Caco-2 (cell line): ENCODE measurements at regions not wholly inside any gene's neighbourhood (a gene's known extent, or its start where the extent isn't known, plus 50 kb on each side); places are given as distances from the start of the nearest gene placed in this dataset.
"Not testable (repeated sequence)": the region's sequence is repeated elsewhere in the genome, so short reads cannot be mapped to it uniquely, and the experiment has no call there.

Experiments used
- BruUV-seq: library from RNA; stranded (reverse); fragments of 400-500 nt; replicated peaks from 2 replicates; lab custom pipeline; 2021; lab: Mats Ljungman, UMichigan
- CTCF ChIA-PET: fragments of 300-600 bp; sonication (Branson Sonifier 250); formaldehyde crosslinking; loops from one replicate; lab custom pipeline; 2022; ENCODE audit warnings: antibody characterized with exemption; lab: Charles Lee
- POLR2A ChIA-PET: fragments of 300-600 bp; sonication (Branson Sonifier 250); formaldehyde crosslinking; loops from one replicate; lab custom pipeline; 2022; ENCODE audit warnings: antibody characterized with exemption; lab: Charles Lee
- DNase-seq, 2 experiments: peaks; one replicate each; pipeline versions ENCODE4 v3.0.0 to v3.0.0-alpha.2; 2020 to 2022
- H3K27me3 ChIP-seq: replicated peaks from 2 replicates; pipeline ENCODE4 v1.6.0; 2011; ENCODE audit warnings: low read length; ENCODE audit not compliant: control insufficient read depth, insufficient read depth
- H3K36me3 ChIP-seq: 2 replicates; pipeline ENCODE4 v1.5.1; 2011; ENCODE audit warnings: low read length; ENCODE audit not compliant: control insufficient read depth, insufficient read depth
- H3K4me1 ChIP-seq: fragments of 250-450 bp; sonication (Bioruptor Pico); 2 replicates; pipeline ENCODE4 v1.5.1; 2020; ENCODE audit warnings: mild to moderate bottlenecking
- H3K4me3 ChIP-seq: 2 replicates; pipeline ENCODE4 v1.5.1; 2011; ENCODE audit warnings: low read depth, mild to moderate bottlenecking, control low read depth, low read length
- H3K9me3 ChIP-seq: fragments of 250-450 bp; sonication (Bioruptor Pico); 2 replicates; pipeline ENCODE4 v1.5.1; 2020; ENCODE audit warnings: mild to moderate bottlenecking, moderate library complexity
- H3K27ac Mint-ChIP-seq: one replicate; pipeline ENCODE4 v1.8.0; 2022; ENCODE audit warnings: mixed read lengths; ENCODE audit not compliant: unreplicated experiment
- H3K27me3 Mint-ChIP-seq: one replicate; pipeline ENCODE4 v1.8.0; 2022; ENCODE audit warnings: mixed read lengths; ENCODE audit not compliant: insufficient read depth, unreplicated experiment
- H3K36me3 Mint-ChIP-seq: one replicate; pipeline ENCODE4 v1.8.0; 2022; ENCODE audit warnings: mild to moderate bottlenecking, mixed read lengths; ENCODE audit not compliant: insufficient read depth, unreplicated experiment
- H3K4me1 Mint-ChIP-seq: one replicate; pipeline ENCODE4 v1.8.0; 2022; ENCODE audit warnings: low read depth, mixed read lengths; ENCODE audit not compliant: unreplicated experiment
- H3K4me3 Mint-ChIP-seq: one replicate; pipeline ENCODE4 v1.8.0; 2022; ENCODE audit warnings: mild to moderate bottlenecking, moderate library complexity, mixed read lengths; ENCODE audit not compliant: unreplicated experiment
- H3K9me3 Mint-ChIP-seq: one replicate; pipeline ENCODE4 v1.8.0; 2022; ENCODE audit warnings: mixed read lengths; ENCODE audit not compliant: unreplicated experiment
- intact Hi-C: fragments of 100-400 bp; cut with micrococcal nuclease; formaldehyde crosslinking; loops from one replicate; pipeline ENCODE4 v1.10.0; 2022; ENCODE audit not compliant: unreplicated experiment
- TF ChIP-seq, protein P1 (sequence below), 2 experiments: fragments of 200-600 bp in 1 of 2; IDR thresholded peaks; 1 replicate in 1 of 2; 2 replicates in 1 of 2; pipeline versions ENCODE4 v1.5.1 to v1.8.0; 2011 to 2022; ENCODE audit warnings: antibody characterized with exemption in 1 of 2, control low read depth in 1 of 2, inconsistent platforms in 1 of 2, low read depth in 1 of 2, low read length in 1 of 2, mild to moderate bottlenecking in 1 of 2, moderate library complexity in 1 of 2; ENCODE audit not compliant: insufficient read depth in 1 of 2, severe bottlenecking in 1 of 2, unreplicated experiment in 1 of 2

DNA sequence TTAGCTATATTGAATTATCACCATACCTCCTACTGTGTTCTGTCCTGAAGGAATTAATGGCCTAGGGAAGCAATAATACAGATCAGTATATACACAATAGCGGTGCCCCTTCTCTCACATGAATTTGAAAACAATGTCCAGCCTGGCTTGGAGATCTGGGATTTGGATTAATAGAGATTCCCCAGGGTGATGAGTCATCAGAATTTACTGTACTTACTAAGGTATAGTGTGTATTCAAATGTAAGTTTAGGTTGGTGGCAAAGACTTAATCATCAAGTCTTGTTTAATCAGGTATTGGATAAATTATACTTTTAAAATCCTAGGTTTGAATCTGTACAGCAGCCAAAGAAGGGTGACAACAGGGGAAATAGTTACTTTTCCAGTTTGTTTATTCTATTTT is 121.5 kb downstream of the FEM1C start:
- no peak for DNase-seq
- Histone ChIP-seq H3K27me3 (no peaks in the 10 kb centered on the region), H3K9me3 (no peaks in the 10 kb centered on the region), H3K4me1 (no peaks in the 10 kb centered on the region), H3K36me3 (no peaks in the 10 kb centered on the region), H3K4me3 (no peak overlapping the region)
- CTCF ChIA-PET: interaction anchor here (0.6 kb wide), 1 partner anchor 1806 kb away, joined by 3 read pairs; no protein-coding TSS in a partner anchor
- Mint-ChIP-seq H3K27ac (no peak overlapping the region), H3K27me3 (peaks cover 4% of the 10 kb centered on the region), H3K36me3 (no peaks in the 10 kb centered on the region), H3K4me1 (no peaks in the 10 kb centered on the region), H3K9me3 (no peaks in the 10 kb centered on the region), H3K4me3 (no peak overlapping the region)
- intact Hi-C loops: no loop called here
- TF ChIP-seq, protein P1, sequence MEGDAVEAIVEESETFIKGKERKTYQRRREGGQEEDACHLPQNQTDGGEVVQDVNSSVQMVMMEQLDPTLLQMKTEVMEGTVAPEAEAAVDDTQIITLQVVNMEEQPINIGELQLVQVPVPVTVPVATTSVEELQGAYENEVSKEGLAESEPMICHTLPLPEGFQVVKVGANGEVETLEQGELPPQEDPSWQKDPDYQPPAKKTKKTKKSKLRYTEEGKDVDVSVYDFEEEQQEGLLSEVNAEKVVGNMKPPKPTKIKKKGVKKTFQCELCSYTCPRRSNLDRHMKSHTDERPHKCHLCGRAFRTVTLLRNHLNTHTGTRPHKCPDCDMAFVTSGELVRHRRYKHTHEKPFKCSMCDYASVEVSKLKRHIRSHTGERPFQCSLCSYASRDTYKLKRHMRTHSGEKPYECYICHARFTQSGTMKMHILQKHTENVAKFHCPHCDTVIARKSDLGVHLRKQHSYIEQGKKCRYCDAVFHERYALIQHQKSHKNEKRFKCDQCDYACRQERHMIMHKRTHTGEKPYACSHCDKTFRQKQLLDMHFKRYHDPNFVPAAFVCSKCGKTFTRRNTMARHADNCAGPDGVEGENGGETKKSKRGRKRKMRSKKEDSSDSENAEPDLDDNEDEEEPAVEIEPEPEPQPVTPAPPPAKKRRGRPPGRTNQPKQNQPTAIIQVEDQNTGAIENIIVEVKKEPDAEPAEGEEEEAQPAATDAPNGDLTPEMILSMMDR (IDR thresholded peaks at IDR 0.05; ENCODE audit: insufficient read depth in 1 of 2, low read depth in 1 of 2, low read length in 1 of 2, severe bottlenecking in 1 of 2, unreplicated experiment in 1 of 2): no peak
- no TSS peak for BruUV-seq
- POLR2A ChIA-PET: no interaction called here

- POLR2A ChIA-PET, H3K9me3 Mint-ChIP-seq, H3K36me3 Mint-ChIP-seq, H3K27me3 Mint-ChIP-seq, intact Hi-C loops, H3K4me1 Mint-ChIP-seq, H3K27me3 ChIP-seq, H3K36me3 ChIP-seq, H3K4me1 ChIP-seq, H3K9me3 ChIP-seq, H3K4me3 ChIP-seq, BruUV-seq, CTCF ChIA-PET, H3K4me3 Mint-ChIP-seq, DNase-seq, H3K27ac Mint-ChIP-seq: not testable (repeated sequence)
Observed at GRCh38 chr5:115420812-115421211, 123.8 kb downstream of the FEM1C start.

- Histone ChIP-seq H3K4me3 (no peak overlapping the region), H3K36me3 (no peaks in the 10 kb centered on the region), H3K4me1 (0 out of 2 replicates have a peak, but pooled peaks cover 2% of the 10 kb centered on the region), H3K9me3 (no peaks in the 10 kb centered on the region), H3K27me3 (no peaks in the 10 kb centered on the region)
- POLR2A ChIA-PET: no interaction called here
- intact Hi-C loops: loop anchor here (5.0 kb wide), 1 partner anchor 122 kb away; the partner anchor contains the start of gene FEM1C
- DNase-seq: no peak
- CTCF ChIA-PET: no interaction called here
- Mint-ChIP-seq H3K4me3 (no peak overlapping the region), H3K27me3 (peaks cover 4% of the 10 kb centered on the region), H3K9me3 (no peaks in the 10 kb centered on the region), H3K4me1 (peaks cover 4% of the 10 kb centered on the region), H3K27ac (no peak overlapping the region), H3K36me3 (no peaks in the 10 kb centered on the region)
- TF ChIP-seq, protein P1 (IDR thresholded peaks at IDR 0.05; ENCODE audit: insufficient read depth in 1 of 2, low read depth in 1 of 2, low read length in 1 of 2, severe bottlenecking in 1 of 2, unreplicated experiment in 1 of 2): no peak
- BruUV-seq: no TSS peak
Observed at GRCh38 chr5:115419846-115420585, 123.6 kb upstream of the CCDC112 start.
